Liver (tissue), 8 donors: ENCODE measurements at regions not wholly inside any gene's neighbourhood (a gene's known extent, or its start where the extent isn't known, plus 50 kb on each side); places are given as distances from the start of the nearest gene placed in this dataset.

ENCODE experiments used
- DNase-seq: peaks from one replicate; pipeline ENCODE4 v3.0.0-alpha.2; 2017; ENCODE audit warnings: low spot score
- H3K27ac ChIP-seq, 2 donors: one replicate each; pipeline ENCODE4 v1.7.0; 2013; ENCODE audit warnings: inconsistent platforms in 2 of 2, low read length in 2 of 2, control low read depth in 1 of 2, low read depth in 1 of 2, mild to moderate bottlenecking in 1 of 2
- H3K27me3 ChIP-seq, 4 donors: one replicate each; pipeline versions ENCODE4 v1.6.1 to v1.7.0; 2013; ENCODE audit warnings: low read length in 3 of 4, inconsistent platforms in 1 of 4, mild to moderate bottlenecking in 1 of 4, moderate library complexity in 1 of 4; ENCODE audit not compliant: control insufficient read depth in 4 of 4, insufficient read depth in 4 of 4
- H3K36me3 ChIP-seq, 4 donors: one replicate each; pipeline versions ENCODE4 v1.6.1 to v1.7.0; 2013; ENCODE audit warnings: low read length in 3 of 4, mild to moderate bottlenecking in 3 of 4, low read depth in 1 of 4, moderate library complexity in 1 of 4; ENCODE audit not compliant: control insufficient read depth in 4 of 4, insufficient read depth in 3 of 4
- H3K4me1 ChIP-seq, 4 donors: one replicate each; pipeline versions ENCODE4 v1.6.1 to v1.7.0; 2013; ENCODE audit warnings: low read length in 3 of 4, mild to moderate bottlenecking in 3 of 4, moderate library complexity in 1 of 4; ENCODE audit not compliant: control insufficient read depth in 4 of 4, insufficient read depth in 4 of 4
- H3K4me3 ChIP-seq, 3 donors: one replicate each; pipeline versions ENCODE4 v1.6.1 to v1.7.0; 2013; ENCODE audit warnings: low read length in 3 of 3, control low read depth in 1 of 3, low read depth in 1 of 3, mild to moderate bottlenecking in 1 of 3
- H3K9ac ChIP-seq, 2 donors: one replicate each; pipeline ENCODE4 v1.7.0; 2013; ENCODE audit warnings: low read length in 2 of 2, mild to moderate bottlenecking in 2 of 2, moderate library complexity in 2 of 2, control low read depth in 1 of 2, low read depth in 1 of 2
- H3K9me3 ChIP-seq, 4 donors: one replicate each; pipeline versions ENCODE4 v1.6.1 to v1.7.0; 2013; ENCODE audit warnings: low read length in 3 of 4; ENCODE audit not compliant: control insufficient read depth in 4 of 4
- ATF3 ChIP-seq: IDR thresholded peaks from 2 replicates; pipeline ENCODE4 v1.6.1; 2016; ENCODE audit warnings: antibody characterized with exemption
- CTCF ChIP-seq: fragments of 150-350 bp; IDR thresholded peaks from 2 replicates; pipeline ENCODE4 v1.5.1; 2017; ENCODE audit warnings: improper control_type of control experiment, low read depth, low read length; ENCODE audit not compliant: missing input control
- EGR1 ChIP-seq, 2 donors: IDR thresholded peaks; 2 replicates each; pipeline ENCODE4 v1.6.1; 2016 to 2018; ENCODE audit warnings: antibody characterized with exemption in 2 of 2, low read depth in 2 of 2
- FOXA1 ChIP-seq: IDR thresholded peaks from 2 replicates; pipeline ENCODE4 v1.6.1; 2016; ENCODE audit warnings: antibody characterized with exemption
- FOXA2 ChIP-seq: IDR thresholded peaks from 2 replicates; pipeline ENCODE4 v1.6.1; 2016; ENCODE audit warnings: antibody characterized with exemption
- GABPA ChIP-seq, 2 donors: IDR thresholded peaks in 1 of 2; conservative IDR thresholded peaks in 1 of 2; 2 replicates each; pipeline ENCODE4 v1.6.1; 2016; ENCODE audit warnings: antibody characterized with exemption in 2 of 2, mild to moderate bottlenecking in 1 of 2, moderate library complexity in 1 of 2
- HNF4A ChIP-seq, 2 donors: conservative IDR thresholded peaks; 2 replicates each; pipeline ENCODE4 v1.6.1; 2016; ENCODE audit warnings: antibody characterized with exemption in 2 of 2, mild to moderate bottlenecking in 2 of 2
- HNF4G ChIP-seq: IDR thresholded peaks from 2 replicates; pipeline ENCODE4 v1.6.1; 2016; ENCODE audit warnings: antibody characterized with exemption
- JUND ChIP-seq, 2 donors: IDR thresholded peaks; 2 replicates each; pipeline ENCODE4 v1.6.1; 2016; ENCODE audit warnings: antibody characterized with exemption in 2 of 2
- NR2F2 ChIP-seq: IDR thresholded peaks from 2 replicates; pipeline ENCODE4 v1.6.1; 2016; ENCODE audit warnings: antibody characterized with exemption
- RAD21 ChIP-seq, 2 donors: IDR thresholded peaks; 2 replicates each; pipeline ENCODE4 v1.6.1; 2016; ENCODE audit warnings: antibody characterized with exemption in 2 of 2, mild to moderate bottlenecking in 2 of 2
- REST ChIP-seq: IDR thresholded peaks from 2 replicates; pipeline ENCODE4 v1.6.1; 2016; ENCODE audit warnings: antibody characterized with exemption, mild to moderate bottlenecking
- RXRA ChIP-seq, 2 donors: IDR thresholded peaks; 2 replicates each; pipeline ENCODE4 v1.6.1; 2017 to 2018; ENCODE audit warnings: antibody characterized with exemption in 2 of 2, mild to moderate bottlenecking in 1 of 2
- SP1 ChIP-seq: IDR thresholded peaks from 2 replicates; pipeline ENCODE4 v1.6.1; 2018; ENCODE audit warnings: antibody characterized with exemption, mild to moderate bottlenecking
- TAF1 ChIP-seq: conservative IDR thresholded peaks from 2 replicates; pipeline ENCODE4 v1.6.1; 2016; ENCODE audit warnings: antibody characterized with exemption, mild to moderate bottlenecking
- YY1 ChIP-seq: IDR thresholded peaks from 2 replicates; pipeline ENCODE4 v1.6.1; 2016; ENCODE audit warnings: antibody characterized with exemption, mild to moderate bottlenecking
- WGBS: extraction: QIAGEN DNeasy Blood & Tissue Kit; methylation state at CpG from one replicate; pipeline ENCODE4 v1.1.7; 2013; 5-methylcytosine and 5-hydroxymethylcytosine counted together
- TF ChIP-seq, protein P1 (sequence below): IDR thresholded peaks from 2 replicates; pipeline ENCODE4 v1.6.1; 2016; ENCODE audit warnings: antibody characterized with exemption
- TF ChIP-seq, protein P2 (sequence below): IDR thresholded peaks from 2 replicates; pipeline ENCODE4 v1.6.1; 2016; ENCODE audit warnings: antibody characterized with exemption
- donor health status: healthy.
- donor health status: healthy.
- donor health status: healthy.
- donor health status: healthy.
- donor health status: healthy.

DNA sequence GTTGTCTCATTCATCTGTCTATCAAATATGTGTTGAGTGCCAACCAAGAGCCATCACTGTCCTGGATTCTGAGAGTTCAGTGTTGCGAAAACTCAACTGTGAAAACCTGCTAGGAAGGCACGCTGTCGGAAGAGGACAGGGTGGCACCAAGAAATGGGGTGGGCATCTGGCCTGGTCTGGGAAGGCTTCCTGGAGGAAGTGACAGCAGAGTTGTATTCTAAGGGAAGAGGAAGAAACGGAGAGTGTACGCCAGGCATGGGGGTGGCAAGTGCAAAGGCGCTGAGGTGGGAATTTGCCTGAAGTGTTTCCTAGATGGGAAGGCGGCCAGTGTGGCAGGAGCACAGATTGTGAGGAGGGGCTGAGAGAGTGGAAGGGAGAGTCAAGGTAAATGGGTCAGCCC is 91.2 kb downstream of the ANKRD60 start:
- no peak overlapping the region for H3K9ac ChIP-seq
- no peak for DNase-seq
- H3K36me3 ChIP-seq: no peaks in the 10 kb centered on the region
- no peak overlapping the region for H3K4me3 ChIP-seq
- 91% methylated on average over 7 of the region's 7 CpGs for WGBS
- peaks cover 0 to 2% (median 0%) of the 10 kb centered on the region in 4 donors for H3K4me1 ChIP-seq
- H3K27me3 ChIP-seq: peaks cover 0 to 9% (median 1%) of the 10 kb centered on the region in 4 donors
- no peak for TF ChIP-seq HNF4A (conservative IDR thresholded peaks at IDR 0.05)
- no peaks in the 10 kb centered on the region for H3K9me3 ChIP-seq
- no peak overlapping the region for H3K27ac ChIP-seq

DNA sequence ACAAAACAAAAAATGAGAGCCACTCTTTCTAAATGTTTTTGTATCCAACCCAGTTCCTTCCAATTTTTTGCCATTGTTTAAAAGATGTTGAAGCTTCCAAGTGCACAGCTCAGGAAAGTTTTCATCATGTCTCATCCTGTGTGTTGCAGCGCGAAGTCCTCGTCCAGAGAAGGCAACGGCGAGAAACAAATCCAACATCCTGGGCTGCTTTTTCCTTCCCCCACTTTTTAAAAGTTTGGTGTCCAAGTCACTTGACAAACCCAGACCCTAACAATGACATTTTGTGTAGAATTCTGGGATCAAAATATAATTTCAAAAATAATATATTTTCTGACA is 92.3 kb downstream of the ANKRD60 start:
- WGBS: 79% methylated on average over 5 of the region's 5 CpGs
- peaks cover 0 to 15% (median 1%) of the 10 kb centered on the region in 4 donors for H3K27me3 ChIP-seq
- no peak for DNase-seq

More for the DNA sequence above, 92.3 kb downstream of the ANKRD60 start:
- H3K4me1 ChIP-seq: peaks cover 0 to 3% (median 1%) of the 10 kb centered on the region in 4 donors
- TF ChIP-seq EGR1 (IDR thresholded peaks at IDR 0.05; ENCODE audit: low read depth in 2 of 2) (no peak), RXRA (IDR thresholded peaks at IDR 0.05) (no peak), GABPA (IDR thresholded peaks at IDR 0.05 in 1 of 2, conservative IDR thresholded peaks at IDR 0.05 in 1 of 2) (no peak), YY1 (no peak), NR2F2 (no peak), FOXA2 (no peak), RAD21 (IDR thresholded peaks at IDR 0.05) (no peak), TAF1 (no peak), FOXA1 (no peak), JUND (IDR thresholded peaks at IDR 0.05) (no peak), SP1 (no peak), CTCF (no peak), HNF4G (no peak), ATF3 (no peak), REST (no peak)
- TF ChIP-seq, protein P1, sequence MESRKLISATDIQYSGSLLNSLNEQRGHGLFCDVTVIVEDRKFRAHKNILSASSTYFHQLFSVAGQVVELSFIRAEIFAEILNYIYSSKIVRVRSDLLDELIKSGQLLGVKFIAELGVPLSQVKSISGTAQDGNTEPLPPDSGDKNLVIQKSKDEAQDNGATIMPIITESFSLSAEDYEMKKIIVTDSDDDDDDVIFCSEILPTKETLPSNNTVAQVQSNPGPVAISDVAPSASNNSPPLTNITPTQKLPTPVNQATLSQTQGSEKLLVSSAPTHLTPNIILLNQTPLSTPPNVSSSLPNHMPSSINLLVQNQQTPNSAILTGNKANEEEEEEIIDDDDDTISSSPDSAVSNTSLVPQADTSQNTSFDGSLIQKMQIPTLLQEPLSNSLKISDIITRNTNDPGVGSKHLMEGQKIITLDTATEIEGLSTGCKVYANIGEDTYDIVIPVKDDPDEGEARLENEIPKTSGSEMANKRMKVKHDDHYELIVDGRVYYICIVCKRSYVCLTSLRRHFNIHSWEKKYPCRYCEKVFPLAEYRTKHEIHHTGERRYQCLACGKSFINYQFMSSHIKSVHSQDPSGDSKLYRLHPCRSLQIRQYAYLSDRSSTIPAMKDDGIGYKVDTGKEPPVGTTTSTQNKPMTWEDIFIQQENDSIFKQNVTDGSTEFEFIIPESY: no peak
- TF ChIP-seq, protein P2, sequence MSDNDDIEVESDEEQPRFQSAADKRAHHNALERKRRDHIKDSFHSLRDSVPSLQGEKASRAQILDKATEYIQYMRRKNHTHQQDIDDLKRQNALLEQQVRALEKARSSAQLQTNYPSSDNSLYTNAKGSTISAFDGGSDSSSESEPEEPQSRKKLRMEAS: no peak
- H3K36me3 ChIP-seq: no peaks in the 10 kb centered on the region
- H3K4me3 ChIP-seq: no peak overlapping the region
- H3K9ac ChIP-seq: no peak overlapping the region
- no peak overlapping the region for H3K27ac ChIP-seq
- H3K9me3 ChIP-seq: no peaks in the 10 kb centered on the region
